PC-9 (cell line): ENCODE measurements at regions not wholly inside any gene's neighbourhood (a gene's known extent, or its start where the extent isn't known, plus 50 kb on each side); places are given as distances from the start of the nearest gene placed in this dataset.

Experiments used
- CTCF ChIP-seq: fragments of 200-600 bp; sonication (generic); conservative IDR thresholded peaks from 2 replicates; pipeline ENCODE4 v1.6.1; 2017; ENCODE audit warnings: mixed run types, antibody characterized with exemption, mild to moderate bottlenecking, moderate library complexity
- EZH2 ChIP-seq: fragments of 200-600 bp; sonication (generic); IDR thresholded peaks from 2 replicates; pipeline ENCODE4 v1.8.0; 2017; ENCODE audit warnings: antibody characterized with exemption, low read depth

GRCh38 chr4:78687818-78688217, 88.3 kb upstream of the BMP2K start:
- TF ChIP-seq CTCF (no peak), EZH2 (no peak)
